ENCODE measurements at regions not wholly inside any gene's neighbourhood (a gene's known extent, or its start where the extent isn't known, plus 50 kb on each side); places are given as distances from the start of the nearest gene placed in this dataset.

GRCh38 chr6:62923728-62924127 lies 287.5 kb upstream of the FKBP1C start:
- Histone ChIP-seq H3K9ac (ENCODE audit: low read length) (no peak overlapping the region), H2BK120ac (ENCODE audit: low read depth, low read length) (no peak overlapping the region), H3K79me1 (ENCODE audit: low read length) (no peaks in the 10 kb centered on the region), H2BK15ac (replicated peaks; ENCODE audit: low read depth) (no peak overlapping the region), H3K56ac (ENCODE audit: low read length) (no peak overlapping the region), H3K4me2 (ENCODE audit: low read length) (no peak overlapping the region), H3K4me1 (ENCODE audit: control insufficient read depth, low read depth, low read length) (no peaks in the 10 kb centered on the region), H4K5ac (ENCODE audit: low read length) (no peak overlapping the region), H3K27me3 (ENCODE audit: insufficient read depth, low read length, poor library complexity) (no peaks in the 10 kb centered on the region), H4K8ac (ENCODE audit: low read depth, low read length) (no peak overlapping the region), H3K79me2 (ENCODE audit: control insufficient read depth, insufficient read depth, low read length) (no peaks in the 10 kb centered on the region), H3K4ac (ENCODE audit: low read depth, low read length) (no peak overlapping the region), H2BK5ac (ENCODE audit: low read length) (no peak overlapping the region), H3K4me3 (ENCODE audit: low read length) (no peak overlapping the region), H3K36me3 (ENCODE audit: control insufficient read depth, insufficient read depth, low read length) (no peaks in the 10 kb centered on the region), H3K27ac (ENCODE audit: low read depth, low read length) (no peak overlapping the region), H3K23ac (ENCODE audit: low read length) (no peak overlapping the region), H2AK5ac (ENCODE audit: low read length) (no peak overlapping the region), H3K18ac (ENCODE audit: low read length) (no peak overlapping the region)
- DNase-seq = no peak

GRCh38 chr6:62940848-62941247 lies 270.4 kb upstream of the FKBP1C start:
- no peak overlapping the region for H3K56ac ChIP-seq (ENCODE audit: low read length)
- no peak overlapping the region for H3K4ac ChIP-seq (ENCODE audit: low read depth, low read length)
- no peaks in the 10 kb centered on the region for H3K36me3 ChIP-seq (ENCODE audit: control insufficient read depth, insufficient read depth, low read length)
- WGBS (ENCODE audit: extremely low coverage, insufficient coverage, low lambda C conversion rate) = no CpG with 5 or more reads among the region's 3 CpGs
- H2BK5ac ChIP-seq (ENCODE audit: low read length) = no peak overlapping the region
- no peak for DNase-seq
- no peak overlapping the region for H2BK120ac ChIP-seq (ENCODE audit: low read depth, low read length)
- no peaks in the 10 kb centered on the region for H3K79me2 ChIP-seq (ENCODE audit: control insufficient read depth, insufficient read depth, low read length)
- no peak overlapping the region for H2BK15ac ChIP-seq (replicated peaks; ENCODE audit: low read depth)
- H3K27me3 ChIP-seq (ENCODE audit: insufficient read depth, low read length, poor library complexity) = no peaks in the 10 kb centered on the region
- no peak overlapping the region for H4K5ac ChIP-seq (ENCODE audit: low read length)
- no peaks in the 10 kb centered on the region for H3K79me1 ChIP-seq (ENCODE audit: low read length)
- no peak overlapping the region for H3K18ac ChIP-seq (ENCODE audit: low read length)
- H3K4me1 ChIP-seq (ENCODE audit: control insufficient read depth, low read depth, low read length) = no peaks in the 10 kb centered on the region
- no peak overlapping the region for H3K4me2 ChIP-seq (ENCODE audit: low read length)
- H3K23ac ChIP-seq (ENCODE audit: low read length) = no peak overlapping the region
- no peak overlapping the region for H4K8ac ChIP-seq (ENCODE audit: low read depth, low read length)
- H3K27ac ChIP-seq (ENCODE audit: low read depth, low read length) = no peak overlapping the region
- no peak overlapping the region for H3K4me3 ChIP-seq (ENCODE audit: low read length)
- H2AK5ac ChIP-seq (ENCODE audit: low read length) = no peak overlapping the region
- H3K9ac ChIP-seq (ENCODE audit: low read length) = no peak overlapping the region

GRCh38 chr6:62942000-62942399 lies 269.3 kb upstream of the FKBP1C start:
- H3K9ac ChIP-seq (ENCODE audit: low read length) = no peak overlapping the region
- no peak overlapping the region for H2BK120ac ChIP-seq (ENCODE audit: low read depth, low read length)
- H4K5ac ChIP-seq (ENCODE audit: low read length) = no peak overlapping the region
- H3K36me3 ChIP-seq (ENCODE audit: control insufficient read depth, insufficient read depth, low read length) = no peaks in the 10 kb centered on the region
- H2BK5ac ChIP-seq (ENCODE audit: low read length) = no peak overlapping the region
- no peaks in the 10 kb centered on the region for H3K79me1 ChIP-seq (ENCODE audit: low read length)
- no peak overlapping the region for H3K4me2 ChIP-seq (ENCODE audit: low read length)
- H4K8ac ChIP-seq (ENCODE audit: low read depth, low read length) = no peak overlapping the region
- H3K23ac ChIP-seq (ENCODE audit: low read length) = no peak overlapping the region
- no peak overlapping the region for H3K18ac ChIP-seq (ENCODE audit: low read length)
- no peak overlapping the region for H3K4me3 ChIP-seq (ENCODE audit: low read length)
- H2AK5ac ChIP-seq (ENCODE audit: low read length) = no peak overlapping the region
- H3K27ac ChIP-seq (ENCODE audit: low read depth, low read length) = no peak overlapping the region
- H3K27me3 ChIP-seq (ENCODE audit: insufficient read depth, low read length, poor library complexity) = no peaks in the 10 kb centered on the region
- no peak overlapping the region for H3K4ac ChIP-seq (ENCODE audit: low read depth, low read length)
- no peaks in the 10 kb centered on the region for H3K4me1 ChIP-seq (ENCODE audit: control insufficient read depth, low read depth, low read length)
- H2BK15ac ChIP-seq (replicated peaks; ENCODE audit: low read depth) = no peak overlapping the region
- no peak for DNase-seq
- no peaks in the 10 kb centered on the region for H3K79me2 ChIP-seq (ENCODE audit: control insufficient read depth, insufficient read depth, low read length)
- H3K56ac ChIP-seq (ENCODE audit: low read length) = no peak overlapping the region
- WGBS (ENCODE audit: extremely low coverage, insufficient coverage, low lambda C conversion rate) = no CpG with 5 or more reads among the region's 3 CpGs

GRCh38 chr6:62968834-62969233 lies 242.4 kb upstream of the FKBP1C start:
- no CpG with 5 or more reads among the region's 2 CpGs for WGBS (ENCODE audit: extremely low coverage, insufficient coverage, low lambda C conversion rate)
- Histone ChIP-seq H3K79me1 (ENCODE audit: low read length) (no peaks in the 10 kb centered on the region), H3K23ac (ENCODE audit: low read length) (no peak overlapping the region), H2AK5ac (ENCODE audit: low read length) (no peak overlapping the region), H3K4me3 (ENCODE audit: low read length) (no peak overlapping the region), H3K4me2 (ENCODE audit: low read length) (no peak overlapping the region), H4K5ac (ENCODE audit: low read length) (no peak overlapping the region), H2BK120ac (ENCODE audit: low read depth, low read length) (no peak overlapping the region), H3K79me2 (ENCODE audit: control insufficient read depth, insufficient read depth, low read length) (no peaks in the 10 kb centered on the region), H3K27ac (ENCODE audit: low read depth, low read length) (no peak overlapping the region), H4K8ac (ENCODE audit: low read depth, low read length) (no peak overlapping the region), H3K9ac (ENCODE audit: low read length) (no peak overlapping the region), H3K4ac (ENCODE audit: low read depth, low read length) (no peak overlapping the region), H2BK15ac (replicated peaks; ENCODE audit: low read depth) (no peak overlapping the region), H3K56ac (ENCODE audit: low read length) (no peak overlapping the region), H3K36me3 (ENCODE audit: control insufficient read depth, insufficient read depth, low read length) (no peaks in the 10 kb centered on the region), H3K4me1 (ENCODE audit: control insufficient read depth, low read depth, low read length) (no peaks in the 10 kb centered on the region), H3K18ac (ENCODE audit: low read length) (no peak overlapping the region), H2BK5ac (ENCODE audit: low read length) (no peak overlapping the region), H3K27me3 (ENCODE audit: insufficient read depth, low read length, poor library complexity) (no peaks in the 10 kb centered on the region)
- no peak for DNase-seq

GRCh38 chr6:62971976-62972658 lies 239.2 kb upstream of the FKBP1C start:
- H4K8ac ChIP-seq (ENCODE audit: low read depth, low read length) = no peak overlapping the region
- H3K79me1 ChIP-seq (ENCODE audit: low read length) = no peaks in the 10 kb centered on the region
- no peak overlapping the region for H3K23ac ChIP-seq (ENCODE audit: low read length)
- no peak overlapping the region for H2BK15ac ChIP-seq (replicated peaks; ENCODE audit: low read depth)
- no peak overlapping the region for H3K56ac ChIP-seq (ENCODE audit: low read length)
- no peaks in the 10 kb centered on the region for H3K4me1 ChIP-seq (ENCODE audit: control insufficient read depth, low read depth, low read length)
- H2BK120ac ChIP-seq (ENCODE audit: low read depth, low read length) = no peak overlapping the region
- H3K4me3 ChIP-seq (ENCODE audit: low read length) = no peak overlapping the region
- no peak overlapping the region for H3K9ac ChIP-seq (ENCODE audit: low read length)
- DNase-seq = no peak
- no peaks in the 10 kb centered on the region for H3K36me3 ChIP-seq (ENCODE audit: control insufficient read depth, insufficient read depth, low read length)
- no peak overlapping the region for H2AK5ac ChIP-seq (ENCODE audit: low read length)
- no peak overlapping the region for H2BK5ac ChIP-seq (ENCODE audit: low read length)
- WGBS (ENCODE audit: extremely low coverage, insufficient coverage, low lambda C conversion rate) = no CpG with 5 or more reads among the region's 1 CpG
- H3K27ac ChIP-seq (ENCODE audit: low read depth, low read length) = no peak overlapping the region
- H3K79me2 ChIP-seq (ENCODE audit: control insufficient read depth, insufficient read depth, low read length) = no peaks in the 10 kb centered on the region
- no peak overlapping the region for H3K18ac ChIP-seq (ENCODE audit: low read length)
- no peak overlapping the region for H3K4me2 ChIP-seq (ENCODE audit: low read length)
- H3K4ac ChIP-seq (ENCODE audit: low read depth, low read length) = no peak overlapping the region
- H3K27me3 ChIP-seq (ENCODE audit: insufficient read depth, low read length, poor library complexity) = no peaks in the 10 kb centered on the region
- H4K5ac ChIP-seq (ENCODE audit: low read length) = no peak overlapping the region

- WGBS (ENCODE audit: extremely low coverage, insufficient coverage, low lambda C conversion rate) = no CpG with 5 or more reads among the region's 1 CpG
- no peak overlapping the region for H2BK15ac ChIP-seq (replicated peaks; ENCODE audit: low read depth)
- H4K5ac ChIP-seq (ENCODE audit: low read length) = no peak overlapping the region
- no peak overlapping the region for H3K4me2 ChIP-seq (ENCODE audit: low read length)
- H3K4me3 ChIP-seq (ENCODE audit: low read length) = no peak overlapping the region
- no peaks in the 10 kb centered on the region for H3K27me3 ChIP-seq (ENCODE audit: insufficient read depth, low read length, poor library complexity)
- no peak for DNase-seq
- no peak overlapping the region for H3K56ac ChIP-seq (ENCODE audit: low read length)
- no peaks in the 10 kb centered on the region for H3K79me1 ChIP-seq (ENCODE audit: low read length)
- H3K4ac ChIP-seq (ENCODE audit: low read depth, low read length) = no peak overlapping the region
- H3K79me2 ChIP-seq (ENCODE audit: control insufficient read depth, insufficient read depth, low read length) = no peaks in the 10 kb centered on the region
- no peak overlapping the region for H3K27ac ChIP-seq (ENCODE audit: low read depth, low read length)
- no peak overlapping the region for H3K23ac ChIP-seq (ENCODE audit: low read length)
- H3K36me3 ChIP-seq (ENCODE audit: control insufficient read depth, insufficient read depth, low read length) = no peaks in the 10 kb centered on the region
- no peak overlapping the region for H3K18ac ChIP-seq (ENCODE audit: low read length)
- H3K4me1 ChIP-seq (ENCODE audit: control insufficient read depth, low read depth, low read length) = no peaks in the 10 kb centered on the region
- H4K8ac ChIP-seq (ENCODE audit: low read depth, low read length) = no peak overlapping the region
- H2AK5ac ChIP-seq (ENCODE audit: low read length) = no peak overlapping the region
- no peak overlapping the region for H2BK120ac ChIP-seq (ENCODE audit: low read depth, low read length)
- no peak overlapping the region for H2BK5ac ChIP-seq (ENCODE audit: low read length)
- H3K9ac ChIP-seq (ENCODE audit: low read length) = no peak overlapping the region
These were observed 236.8 kb upstream of the FKBP1C start for GRCh38 chr6:62974452-62974851.

Data from mesendoderm (in vitro differentiated cells).